ENCODE measurements at regions not wholly inside any gene's neighbourhood (a gene's known extent, or its start where the extent isn't known, plus 50 kb on each side); places are given as distances from the start of the nearest gene placed in this dataset.

DNA sequence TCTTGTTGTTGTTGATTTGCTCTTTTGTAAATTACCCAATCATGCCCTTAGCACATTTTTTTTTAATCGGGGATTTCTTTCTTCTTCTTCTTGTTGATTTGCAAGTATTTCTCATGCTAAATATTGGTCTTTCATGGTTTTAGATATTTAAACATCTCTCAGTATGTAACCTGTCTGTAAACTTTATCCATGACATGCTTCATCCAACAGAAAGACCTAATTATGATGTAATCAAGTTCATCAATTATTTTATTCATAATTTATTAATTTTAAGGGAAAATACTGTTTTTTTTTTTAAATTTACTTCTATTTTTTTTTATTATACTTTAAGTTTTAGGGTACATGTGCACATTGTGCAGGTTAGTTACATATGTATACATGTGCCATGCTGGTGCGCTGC lies 69.8 kb downstream of the TNFSF18 start:
- DNase-seq (ENCODE audit: low read depth in 2 of 2): no peak

Measured in stimulated activated CD8-positive, alpha-beta memory T cell treated with anti-CD3 and anti-CD28 coated beads, Interleukin-2, amount 100 ng/mL, for 48 hours (primary cell).